H1 (cell line): ENCODE measurements at regions not wholly inside any gene's neighbourhood (a gene's known extent, or its start where the extent isn't known, plus 50 kb on each side); places are given as distances from the start of the nearest gene placed in this dataset.

ENCODE experiments used
- CTCF ChIA-PET: fragments of 300-600 bp; sonication (Branson Sonifier 250); formaldehyde crosslinking; loops from one replicate; lab custom pipeline; 2021; ENCODE audit not compliant: partially characterized antibody; lab: Charles Lee
- POLR2A ChIA-PET: fragments of 300-600 bp; sonication (Branson Sonifier 250); formaldehyde crosslinking; loops from one replicate; lab custom pipeline; 2021; ENCODE audit warnings: inconsistent platforms; ENCODE audit not compliant: partially characterized antibody; lab: Charles Lee
- DNase-seq, 2 experiments: peaks; one replicate each; pipeline versions ENCODE4 v3.0.0 to v3.0.0-alpha.2; 2010 to 2022; ENCODE audit warnings: low spot score in 2 of 2, low read depth in 1 of 2, mixed read lengths in 1 of 2
- FAIRE-seq: peaks from 2 replicates; lab custom pipeline; 2011; peaks lifted over from hg19 to GRCh38; lab: Jason Lieb, UNC
- H2AFZ ChIP-seq: 2 replicates; pipeline ENCODE4 v1.8.1; 2012; ENCODE audit warnings: low read length, inconsistent platforms
- H2AK5ac ChIP-seq: 2 replicates; pipeline ENCODE4 v1.6.1; 2013; ENCODE audit warnings: low read depth, low read length
- H2BK120ac ChIP-seq: replicated peaks from 2 replicates; pipeline ENCODE3; 2013; ENCODE audit warnings: low read depth, low read length, inconsistent platforms
- H2BK12ac ChIP-seq: 2 replicates; pipeline ENCODE4 v1.6.1; 2013; ENCODE audit warnings: low read depth, low read length
- H2BK15ac ChIP-seq: 2 replicates; pipeline ENCODE4 v1.6.1; 2013; ENCODE audit warnings: low read length
- H2BK20ac ChIP-seq: 2 replicates; pipeline ENCODE4 v1.6.1; 2013; ENCODE audit warnings: low read length
- H2BK5ac ChIP-seq: 2 replicates; pipeline ENCODE4 v1.6.1; 2013; ENCODE audit warnings: low read depth, low read length
- H3K14ac ChIP-seq: 2 replicates; pipeline ENCODE4 v1.6.1; 2013; ENCODE audit warnings: inconsistent platforms; ENCODE audit not compliant: insufficient read length
- H3K18ac ChIP-seq: 2 replicates; pipeline ENCODE4 v1.6.1; 2013; ENCODE audit warnings: low read length; ENCODE audit errors: extremely low read depth
- H3K23ac ChIP-seq: 2 replicates; pipeline ENCODE4 v1.6.1; 2013; ENCODE audit warnings: inconsistent platforms; ENCODE audit not compliant: insufficient read length
- H3K23me2 ChIP-seq: 2 replicates; pipeline ENCODE4 v1.6.1; 2013; ENCODE audit warnings: low read depth, low read length
- H3K27ac ChIP-seq: 2 replicates; pipeline ENCODE4 v1.6.1; 2011; ENCODE audit warnings: low read depth, low read length, inconsistent platforms
- H3K27me3 ChIP-seq, 4 experiments: replicated peaks in 1 of 4; 1 replicate in 1 of 4; 2 replicates in 3 of 4; pipeline versions ENCODE4 v1.6.1 to v1.8.1; 2011 to 2013; ENCODE audit warnings: low read length in 3 of 4, mild to moderate bottlenecking in 3 of 4, inconsistent platforms in 2 of 4, mixed read lengths in 2 of 4, moderate library complexity in 1 of 4; ENCODE audit not compliant: control insufficient read depth in 3 of 4, insufficient read depth in 3 of 4; ENCODE audit errors: extremely low read depth in 1 of 4
- H3K36me3 ChIP-seq, 4 experiments: 2 replicates each; pipeline versions ENCODE4 v1.6.1 to v1.8.1; 2011 to 2013; ENCODE audit warnings: mild to moderate bottlenecking in 4 of 4, low read length in 3 of 4, moderate library complexity in 2 of 4, control low read depth in 1 of 4, inconsistent platforms in 1 of 4; ENCODE audit not compliant: insufficient read depth in 4 of 4, control insufficient read depth in 2 of 4
- H3K4ac ChIP-seq: replicated peaks from 2 replicates; pipeline ENCODE3; 2013; ENCODE audit warnings: low read length, low read depth, mixed read lengths, inconsistent platforms; ENCODE audit not compliant: insufficient read length
- H3K4me1 ChIP-seq, 4 experiments: replicated peaks in 1 of 4; 1 replicate in 1 of 4; 2 replicates in 3 of 4; pipeline versions ENCODE4 v1.6.1 to v1.8.1; 2011 to 2013; ENCODE audit warnings: low read length in 3 of 4, inconsistent platforms in 2 of 4, mixed read lengths in 1 of 4; ENCODE audit not compliant: insufficient read depth in 4 of 4, control insufficient read depth in 3 of 4
- H3K4me2 ChIP-seq, 2 experiments: 2 replicates each; pipeline versions ENCODE4 v1.6.1 to v1.8.1; 2011 to 2013; ENCODE audit warnings: low read depth in 2 of 2, low read length in 2 of 2, control low read depth in 1 of 2, inconsistent platforms in 1 of 2, mild to moderate bottlenecking in 1 of 2; ENCODE audit not compliant: insufficient read depth in 1 of 2
- H3K4me3 ChIP-seq, 4 experiments: fragments of 200-600, 300-600 bp in 1 of 4; sonication (generic), shearing (Covaris generic), sonication (Bioruptor Twin) in 1 of 4; 2 replicates each; pipeline versions ENCODE4 v1.5.1 to v1.8.1; 2011 to 2016; ENCODE audit warnings: low read length in 4 of 4, low read depth in 3 of 4, control low read depth in 2 of 4, inconsistent platforms in 2 of 4, mild to moderate bottlenecking in 2 of 4, mixed read lengths in 1 of 4, moderate library complexity in 1 of 4; ENCODE audit not compliant: insufficient read depth in 2 of 4; ENCODE audit errors: extremely low read depth in 1 of 4
- H3K56ac ChIP-seq: replicated peaks from 2 replicates; pipeline ENCODE3; 2013; ENCODE audit warnings: low read depth, mild to moderate bottlenecking, mixed read lengths, low read length, inconsistent platforms; ENCODE audit not compliant: insufficient read length
- H3K79me1 ChIP-seq: 2 replicates; pipeline ENCODE4 v1.6.1; 2013; ENCODE audit warnings: low read depth, low read length, control low read depth
- H3K79me2 ChIP-seq, 2 experiments: 2 replicates each; pipeline versions ENCODE4 v1.6.1 to v1.8.1; 2012 to 2013; ENCODE audit warnings: low read length in 2 of 2, mild to moderate bottlenecking in 2 of 2, inconsistent platforms in 1 of 2; ENCODE audit not compliant: insufficient read depth in 2 of 2, control insufficient read depth in 1 of 2
- H3K9ac ChIP-seq, 4 experiments: replicated peaks in 1 of 4; 1 replicate in 1 of 4; 2 replicates in 3 of 4; pipeline versions ENCODE4 v1.6.1 to v1.8.1; 2011 to 2013; ENCODE audit warnings: low read depth in 3 of 4, low read length in 3 of 4, control low read depth in 2 of 4, mild to moderate bottlenecking in 2 of 4, moderate library complexity in 2 of 4, inconsistent platforms in 1 of 4; ENCODE audit errors: extremely low read depth in 1 of 4
- H3K9me3 ChIP-seq, 2 experiments: 2 replicates each; pipeline versions ENCODE4 v1.6.1 to v1.8.1; 2012 to 2013; ENCODE audit warnings: mild to moderate bottlenecking in 2 of 2, moderate library complexity in 2 of 2, control low read depth in 1 of 2, inconsistent platforms in 1 of 2, low read depth in 1 of 2, low read length in 1 of 2, mixed read lengths in 1 of 2; ENCODE audit not compliant: insufficient read depth in 2 of 2
- H4K20me1 ChIP-seq, 2 experiments: replicated peaks in 1 of 2; 2 replicates each; pipeline versions ENCODE3 to v1.8.1; 2011 to 2013; ENCODE audit warnings: inconsistent platforms in 2 of 2, low read length in 2 of 2, mild to moderate bottlenecking in 1 of 2; ENCODE audit not compliant: insufficient read depth in 2 of 2, control insufficient read depth in 1 of 2
- H4K5ac ChIP-seq: 2 replicates; pipeline ENCODE4 v1.6.1; 2013; ENCODE audit warnings: low read length, low read depth, mixed read lengths, inconsistent platforms; ENCODE audit not compliant: insufficient read length
- H4K8ac ChIP-seq: 2 replicates; pipeline ENCODE4 v1.8.0; 2013; ENCODE audit warnings: mild to moderate bottlenecking, moderate library complexity, low read length, inconsistent platforms; ENCODE audit not compliant: insufficient read depth; ENCODE audit errors: extremely low read depth
- H4K91ac ChIP-seq: replicated peaks from 2 replicates; pipeline ENCODE3; 2013; ENCODE audit warnings: low read length, mixed read lengths, inconsistent platforms; ENCODE audit not compliant: insufficient read length
- KDM1A ChIP-seq: fragments of 200-600, 300-600 bp; sonication (generic); IDR thresholded peaks from 2 replicates; pipeline ENCODE4 v1.7.1; 2016; ENCODE audit warnings: mild to moderate bottlenecking, low read length, borderline replicate concordance
- SAP30 ChIP-seq: fragments of 300-600 bp; sonication (generic); IDR thresholded peaks from 2 replicates; pipeline ENCODE4 v1.7.1; 2012; ENCODE audit warnings: low read length, moderate library complexity, mild to moderate bottlenecking, inconsistent platforms; ENCODE audit not compliant: insufficient read depth, insufficient replicate concordance
- WGBS, 2 experiments: shearing (Covaris generic) in 1 of 2; methylation state at CpG; one replicate each; pipeline versions ENCODE4 v1.1.6 to v1.1.7; 2013 to 2015; ENCODE audit warnings: low lambda C conversion rate in 2 of 2, mixed read lengths in 2 of 2, inconsistent platforms in 1 of 2, low coverage in 1 of 2, missing lambda C conversion rate in 1 of 2; ENCODE audit not compliant: insufficient replicate concordance in 2 of 2, insufficient coverage in 1 of 2, insufficient read length in 1 of 2; ENCODE audit errors: extremely low coverage in 1 of 2, missing lambda C conversion rate in 1 of 2; 5-methylcytosine and 5-hydroxymethylcytosine counted together

DNA sequence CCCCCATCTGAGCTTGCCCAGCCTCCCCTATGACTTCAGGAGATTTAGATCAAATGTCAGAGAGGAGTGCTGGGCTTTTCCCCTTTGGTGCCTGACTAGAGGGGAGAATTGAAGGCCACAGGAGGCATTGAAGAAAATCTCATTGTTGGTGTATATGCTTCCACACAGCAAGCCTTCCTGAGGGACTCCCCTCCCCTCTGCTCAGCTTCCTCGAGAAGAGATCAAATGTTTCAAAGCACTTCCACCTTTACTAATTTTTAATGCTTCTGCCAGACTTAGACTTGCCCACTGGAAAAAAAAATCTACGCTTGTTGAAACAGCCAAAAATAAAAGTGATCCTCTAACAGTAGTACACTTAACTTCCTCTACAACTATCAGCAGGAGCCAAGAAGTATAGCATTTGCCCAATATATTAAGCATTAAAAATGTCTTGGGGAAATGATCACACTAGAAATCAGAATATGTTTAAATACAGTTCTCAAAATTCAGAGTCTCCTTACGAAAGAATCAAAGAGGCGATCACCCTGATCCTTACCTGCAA lies 79.3 kb downstream of the FZD1 start:
- no peak overlapping the region for H3K9ac ChIP-seq
- WGBS, 2 experiments = 86% methylated on average over 4 of the region's 4 CpGs; no CpG with 5 or more reads in 1 of the 2 experiments
- H3K4ac ChIP-seq = no peak overlapping the region
- H3K4me3 ChIP-seq = no peak overlapping the region
- no peak overlapping the region for H4K5ac ChIP-seq
- H3K18ac ChIP-seq = no peak overlapping the region
- ChIA-PET CTCF (no interaction called here), POLR2A (no interaction called here)
- no peak overlapping the region for H2BK20ac ChIP-seq
- FAIRE-seq (no peak), DNase-seq (no peak)
- no peaks in the 10 kb centered on the region for H3K23me2 ChIP-seq
- peaks cover 0 to 2% of the 10 kb centered on the region in 2 experiments for H4K20me1 ChIP-seq
- no peak overlapping the region for H4K91ac ChIP-seq
- no peak overlapping the region for H2AFZ ChIP-seq
- no peak overlapping the region for H2AK5ac ChIP-seq
- no peak overlapping the region for H3K56ac ChIP-seq
- H3K23ac ChIP-seq = no peak overlapping the region
- peaks cover 0 to 3% (median 0%) of the 10 kb centered on the region in 4 experiments; a peak in 1 of 7 replicates for H3K27me3 ChIP-seq
- no peak overlapping the region for H3K27ac ChIP-seq
- H3K4me2 ChIP-seq = no peak overlapping the region
- H2BK5ac ChIP-seq = no peak overlapping the region
- H3K4me1 ChIP-seq = no peaks in the 10 kb centered on the region
- H3K9me3 ChIP-seq = no peaks in the 10 kb centered on the region
- no peaks in the 10 kb centered on the region for H3K36me3 ChIP-seq
- H4K8ac ChIP-seq = no peak overlapping the region
- no peak overlapping the region for H3K14ac ChIP-seq
- no peaks in the 10 kb centered on the region for H3K79me2 ChIP-seq
- H2BK12ac ChIP-seq = no peak overlapping the region
- no peak overlapping the region for H2BK120ac ChIP-seq
- no peaks in the 10 kb centered on the region for H3K79me1 ChIP-seq
- no peak overlapping the region for H2BK15ac ChIP-seq
- TF ChIP-seq SAP30 = no peak
- TF ChIP-seq KDM1A = no peak
